Peyer's patch (tissue), 4 donors: ENCODE measurements at regions not wholly inside any gene's neighbourhood (a gene's known extent, or its start where the extent isn't known, plus 50 kb on each side); places are given as distances from the start of the nearest gene placed in this dataset.

Experiments
- DNase-seq, 3 donors: peaks; one replicate each; pipeline ENCODE4 v3.0.0-alpha.2; 2017 to 2019
- H3K27ac ChIP-seq, 4 donors: fragments of 200-600 bp; sonication (generic); one replicate each; pipeline ENCODE4 v1.5.1; 2016 to 2019
- H3K27me3 ChIP-seq, 2 donors: fragments of 200-600 bp; sonication (generic); one replicate each; pipeline ENCODE4 v1.5.1; 2019
- H3K36me3 ChIP-seq, 3 donors: fragments of 200-600 bp; sonication (generic); one replicate each; pipeline ENCODE4 v1.5.1; 2016 to 2019
- H3K4me1 ChIP-seq, 4 donors: fragments of 200-600 bp; sonication (generic); one replicate each; pipeline ENCODE4 v1.5.1; 2016 to 2019
- H3K4me3 ChIP-seq, 4 donors: fragments of 200-600 bp; sonication (generic); 1 replicate in 3 of 4; 2 replicates in 1 of 4; pipeline ENCODE4 v1.5.1; 2016 to 2019; ENCODE audit warnings: mild to moderate bottlenecking in 1 of 4
- H3K9me3 ChIP-seq, 4 donors: fragments of 200-600 bp; sonication (generic); one replicate each; pipeline ENCODE4 v1.5.1; 2016 to 2019; ENCODE audit warnings: mild to moderate bottlenecking in 1 of 4
- POLR2A ChIP-seq, 2 donors: fragments of 450-650 bp; IDR thresholded peaks; one replicate each; pipeline ENCODE4 v1.5.1; 2017; ENCODE audit warnings: antibody characterized with exemption in 2 of 2, mild to moderate bottlenecking in 2 of 2, moderate library complexity in 2 of 2
- TF ChIP-seq, protein P1 (sequence below), 6 experiments: fragments of 450-650 bp in 4 of 6; fragments of 200-600 bp in 2 of 6; sonication (generic) in 1 of 6; IDR thresholded peaks; one replicate each; pipeline ENCODE4 v1.5.1; 2017 to 2019; ENCODE audit warnings: antibody characterized with exemption in 6 of 6, mild to moderate bottlenecking in 3 of 6, moderate library complexity in 1 of 6

DNA sequence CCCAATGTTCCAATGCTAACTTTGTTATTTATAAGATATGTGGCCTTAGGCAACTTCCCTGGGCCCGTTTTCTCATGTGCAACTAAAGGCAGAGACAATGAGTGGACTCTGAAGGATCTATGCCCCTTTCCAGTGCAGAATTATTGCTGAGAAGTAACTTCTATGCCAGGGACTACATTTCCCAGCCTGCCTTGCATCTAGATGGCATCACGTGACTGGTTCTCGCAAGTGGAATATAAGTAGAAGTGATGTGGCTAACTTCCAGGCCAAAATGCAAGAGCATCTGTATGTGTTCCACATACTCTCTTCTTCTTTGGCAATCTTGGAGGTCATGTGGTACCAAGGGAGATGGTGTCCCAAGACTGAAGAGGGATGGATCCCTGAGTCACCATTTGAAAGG, 674.4 kb downstream of the NTRK3 start:
- Histone ChIP-seq H3K27me3 (no peaks in the 10 kb centered on the region), H3K27ac (no peak overlapping the region), H3K9me3 (no peaks in the 10 kb centered on the region), H3K4me1 (no peaks in the 10 kb centered on the region), H3K36me3 (no peaks in the 10 kb centered on the region), H3K4me3 (no peak overlapping the region)
- TF ChIP-seq, protein P1, sequence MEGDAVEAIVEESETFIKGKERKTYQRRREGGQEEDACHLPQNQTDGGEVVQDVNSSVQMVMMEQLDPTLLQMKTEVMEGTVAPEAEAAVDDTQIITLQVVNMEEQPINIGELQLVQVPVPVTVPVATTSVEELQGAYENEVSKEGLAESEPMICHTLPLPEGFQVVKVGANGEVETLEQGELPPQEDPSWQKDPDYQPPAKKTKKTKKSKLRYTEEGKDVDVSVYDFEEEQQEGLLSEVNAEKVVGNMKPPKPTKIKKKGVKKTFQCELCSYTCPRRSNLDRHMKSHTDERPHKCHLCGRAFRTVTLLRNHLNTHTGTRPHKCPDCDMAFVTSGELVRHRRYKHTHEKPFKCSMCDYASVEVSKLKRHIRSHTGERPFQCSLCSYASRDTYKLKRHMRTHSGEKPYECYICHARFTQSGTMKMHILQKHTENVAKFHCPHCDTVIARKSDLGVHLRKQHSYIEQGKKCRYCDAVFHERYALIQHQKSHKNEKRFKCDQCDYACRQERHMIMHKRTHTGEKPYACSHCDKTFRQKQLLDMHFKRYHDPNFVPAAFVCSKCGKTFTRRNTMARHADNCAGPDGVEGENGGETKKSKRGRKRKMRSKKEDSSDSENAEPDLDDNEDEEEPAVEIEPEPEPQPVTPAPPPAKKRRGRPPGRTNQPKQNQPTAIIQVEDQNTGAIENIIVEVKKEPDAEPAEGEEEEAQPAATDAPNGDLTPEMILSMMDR (IDR thresholded peaks at IDR 0.05): no peak
- no peak for TF ChIP-seq POLR2A (IDR thresholded peaks at IDR 0.05)
- DNase-seq: no peak

DNA sequence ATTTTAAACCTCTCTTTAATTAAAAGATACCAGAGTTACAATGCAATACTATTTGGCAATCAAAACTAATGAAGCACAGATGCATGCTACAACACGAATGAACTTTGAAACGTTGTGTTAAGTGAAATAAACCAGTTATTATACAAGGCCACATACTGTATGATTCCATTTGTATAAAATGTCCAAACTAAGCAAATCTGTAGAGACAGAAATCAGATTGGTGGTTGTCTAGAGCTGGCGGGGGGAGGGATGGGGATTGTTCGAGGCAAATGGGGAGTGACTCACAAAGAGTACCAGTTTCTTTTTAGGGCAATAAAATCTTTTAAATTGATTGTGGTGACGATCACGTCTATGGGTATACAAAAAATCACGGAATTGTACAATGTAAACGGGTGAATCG, 677.0 kb downstream of the NTRK3 start:
- Histone ChIP-seq H3K36me3 (no peaks in the 10 kb centered on the region), H3K4me1 (no peaks in the 10 kb centered on the region), H3K9me3 (no peaks in the 10 kb centered on the region), H3K27ac (no peak overlapping the region), H3K4me3 (no peak overlapping the region), H3K27me3 (no peaks in the 10 kb centered on the region)
- no peak for DNase-seq
- no peak for TF ChIP-seq POLR2A (IDR thresholded peaks at IDR 0.05)
- TF ChIP-seq, protein P1 (IDR thresholded peaks at IDR 0.05): no peak

DNA sequence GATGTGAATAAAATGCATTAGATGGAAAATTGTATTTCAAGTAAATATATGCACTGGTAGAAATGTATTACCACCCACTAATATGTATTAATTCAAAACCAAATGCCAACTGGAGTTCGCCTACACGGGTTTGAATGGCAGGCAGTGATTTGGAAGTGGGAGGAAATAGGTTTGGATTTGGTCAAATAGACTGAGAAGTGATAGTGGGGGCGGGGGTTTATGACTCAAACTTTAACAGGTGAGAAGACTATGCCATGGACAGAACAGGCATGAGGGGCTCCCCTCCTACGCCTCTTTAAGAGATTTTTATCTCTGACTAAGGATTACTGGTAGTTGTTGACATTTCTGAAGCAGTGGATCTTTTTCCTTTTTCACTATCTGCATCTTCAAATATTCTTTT, 677.8 kb downstream of the NTRK3 start:
- H3K9me3 ChIP-seq: no peaks in the 10 kb centered on the region
- no peak overlapping the region for H3K27ac ChIP-seq
- no peak for DNase-seq
- no peak overlapping the region for H3K4me3 ChIP-seq
- H3K27me3 ChIP-seq: no peaks in the 10 kb centered on the region
- TF ChIP-seq, protein P1 (IDR thresholded peaks at IDR 0.05): no peak
- no peak for TF ChIP-seq POLR2A (IDR thresholded peaks at IDR 0.05)
- H3K36me3 ChIP-seq: no peaks in the 10 kb centered on the region
- no peaks in the 10 kb centered on the region for H3K4me1 ChIP-seq

DNA sequence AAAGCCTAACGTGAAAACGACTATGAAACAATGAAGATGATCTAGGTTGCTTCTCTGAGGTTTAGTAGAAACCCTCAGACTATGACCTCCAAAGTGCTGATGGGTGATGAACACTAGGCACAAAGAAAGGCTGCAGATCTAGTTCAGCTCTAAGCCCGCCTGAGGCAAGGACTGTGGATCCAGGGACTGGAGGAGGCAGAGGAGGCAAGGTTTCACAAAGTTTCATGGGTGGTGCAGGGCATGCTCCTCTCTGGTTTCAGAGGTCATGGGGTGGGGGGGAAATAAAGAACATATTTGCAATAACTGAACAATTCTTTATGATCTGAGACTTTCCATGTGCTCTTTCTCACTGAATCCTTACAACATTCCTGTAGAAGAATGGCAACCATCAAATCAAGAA, 679.2 kb downstream of the NTRK3 start:
- no peaks in the 10 kb centered on the region for H3K4me1 ChIP-seq
- H3K4me3 ChIP-seq: no peak overlapping the region
- no peaks in the 10 kb centered on the region for H3K27me3 ChIP-seq
- TF ChIP-seq, protein P1 (IDR thresholded peaks at IDR 0.05): no peak
- TF ChIP-seq POLR2A (IDR thresholded peaks at IDR 0.05): no peak
- no peak overlapping the region for H3K27ac ChIP-seq
- no peak for DNase-seq
- no peaks in the 10 kb centered on the region for H3K36me3 ChIP-seq
- no peaks in the 10 kb centered on the region for H3K9me3 ChIP-seq

DNA sequence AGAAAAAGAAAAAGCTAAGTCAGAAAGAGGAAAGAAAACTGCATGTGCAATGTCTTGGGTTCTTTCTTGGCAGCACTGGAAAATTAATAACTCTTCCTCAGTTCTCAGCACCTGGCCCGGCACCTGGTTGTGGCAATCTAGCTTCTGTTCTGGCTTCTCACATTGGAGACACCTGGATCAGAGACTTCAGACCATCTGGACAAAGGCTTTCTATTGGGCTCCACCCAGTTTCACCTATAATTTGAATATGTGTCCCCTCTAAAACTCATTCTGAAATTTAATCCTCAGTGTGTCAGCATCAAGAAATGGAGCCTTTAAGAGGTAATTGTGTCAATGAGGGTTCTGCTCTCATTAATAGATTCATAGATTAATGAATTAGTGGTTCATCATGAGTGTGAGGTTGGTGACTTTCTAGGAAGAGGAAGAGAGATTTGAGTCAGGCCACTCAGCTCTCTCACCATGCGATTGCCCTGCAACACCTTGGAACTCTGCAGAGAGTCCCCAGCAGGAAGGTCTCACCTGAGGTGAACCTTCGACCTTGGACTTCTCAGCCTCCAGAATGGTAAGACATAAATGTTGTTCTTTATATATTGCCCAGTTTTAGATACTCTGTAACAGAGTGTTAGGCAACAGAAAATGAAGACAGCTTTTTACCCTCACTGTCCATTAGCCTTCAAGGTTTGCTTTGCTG, 679.9 kb downstream of the NTRK3 start:
- H3K36me3 ChIP-seq: no peaks in the 10 kb centered on the region
- no peak for DNase-seq
- no peak overlapping the region for H3K27ac ChIP-seq
- no peaks in the 10 kb centered on the region for H3K27me3 ChIP-seq
- no peak for TF ChIP-seq POLR2A (IDR thresholded peaks at IDR 0.05)
- TF ChIP-seq, protein P1 (IDR thresholded peaks at IDR 0.05): no peak
- no peaks in the 10 kb centered on the region for H3K9me3 ChIP-seq
- no peak overlapping the region for H3K4me3 ChIP-seq
- no peaks in the 10 kb centered on the region for H3K4me1 ChIP-seq
